Endodermal cell (in vitro differentiated cells): ENCODE measurements at regions not wholly inside any gene's neighbourhood (a gene's known extent, or its start where the extent isn't known, plus 50 kb on each side); places are given as distances from the start of the nearest gene placed in this dataset.

Experiments used
- DNase-seq: peaks from one replicate; pipeline ENCODE4 v3.0.0-alpha.2; 2017
- H3K27ac ChIP-seq: 2 replicates; pipeline ENCODE4 v1.5.1; 2013; ENCODE audit warnings: mild to moderate bottlenecking, low read depth, low read length, moderate library complexity
- H3K27me3 ChIP-seq: 2 replicates; pipeline ENCODE4 v1.6.1; 2013; ENCODE audit warnings: mild to moderate bottlenecking, low read length, moderate library complexity; ENCODE audit not compliant: insufficient read depth, control insufficient read depth, poor library complexity, severe bottlenecking
- H3K36me3 ChIP-seq: 2 replicates; pipeline ENCODE4 v1.7.0; 2013; ENCODE audit warnings: mild to moderate bottlenecking, low read length, moderate library complexity; ENCODE audit not compliant: control insufficient read depth, insufficient read depth
- H3K4me1 ChIP-seq: one replicate; pipeline ENCODE4 v1.7.0; 2013; ENCODE audit warnings: low read length; ENCODE audit not compliant: control insufficient read depth, insufficient read depth
- H3K4me3 ChIP-seq: 2 replicates; pipeline ENCODE4 v1.5.1; 2013; ENCODE audit warnings: mild to moderate bottlenecking, low read length, moderate library complexity
- H3K9ac ChIP-seq: 2 replicates; pipeline ENCODE4 v1.6.1; 2013; ENCODE audit warnings: mild to moderate bottlenecking, low read length, moderate library complexity; ENCODE audit not compliant: poor library complexity, severe bottlenecking; ENCODE audit errors: extremely low read depth
- H3K9me3 ChIP-seq: 2 replicates; pipeline ENCODE4 v1.6.1; 2013; ENCODE audit warnings: mild to moderate bottlenecking, low read length, moderate library complexity; ENCODE audit not compliant: control insufficient read depth
- H3K27ac Mint-ChIP-seq: 2 replicates; pipeline ENCODE4 v1.8.0; 2020; ENCODE audit warnings: mixed read lengths
- H3K27me3 Mint-ChIP-seq: 2 replicates; pipeline ENCODE4 v1.8.0; 2021; ENCODE audit warnings: mild to moderate bottlenecking, mixed read lengths; ENCODE audit not compliant: insufficient read depth
- H3K36me3 Mint-ChIP-seq: 2 replicates; pipeline ENCODE4 v1.8.0; 2020; ENCODE audit warnings: low read depth, mixed read lengths
- H3K4me1 Mint-ChIP-seq: 2 replicates; pipeline ENCODE4 v1.8.0; 2020; ENCODE audit warnings: mixed read lengths
- H3K4me3 Mint-ChIP-seq: 2 replicates; pipeline ENCODE4 v1.8.0; 2020; ENCODE audit warnings: mild to moderate bottlenecking, moderate library complexity, mixed read lengths
- H3K9me3 Mint-ChIP-seq: 2 replicates; pipeline ENCODE4 v1.8.0; 2020; ENCODE audit warnings: mild to moderate bottlenecking, mixed read lengths
- WGBS, 2 experiments: methylation state at CpG; one replicate each; pipeline versions ENCODE4 v1.1.5 to v1.1.7; 2013; ENCODE audit warnings: missing lambda C conversion rate in 2 of 2, mixed read lengths in 1 of 2; ENCODE audit not compliant: insufficient coverage in 1 of 2, insufficient read length in 1 of 2; 5-methylcytosine and 5-hydroxymethylcytosine counted together
- TF ChIP-seq, protein P1 (sequence below): fragments of 200-600 bp; sonication (generic); conservative IDR thresholded peaks from 2 replicates; pipeline ENCODE4 v1.5.0; 2021; ENCODE audit warnings: antibody characterized with exemption, mild to moderate bottlenecking

- H3K4me3 ChIP-seq: no peak overlapping the region
- TF ChIP-seq, protein P1, sequence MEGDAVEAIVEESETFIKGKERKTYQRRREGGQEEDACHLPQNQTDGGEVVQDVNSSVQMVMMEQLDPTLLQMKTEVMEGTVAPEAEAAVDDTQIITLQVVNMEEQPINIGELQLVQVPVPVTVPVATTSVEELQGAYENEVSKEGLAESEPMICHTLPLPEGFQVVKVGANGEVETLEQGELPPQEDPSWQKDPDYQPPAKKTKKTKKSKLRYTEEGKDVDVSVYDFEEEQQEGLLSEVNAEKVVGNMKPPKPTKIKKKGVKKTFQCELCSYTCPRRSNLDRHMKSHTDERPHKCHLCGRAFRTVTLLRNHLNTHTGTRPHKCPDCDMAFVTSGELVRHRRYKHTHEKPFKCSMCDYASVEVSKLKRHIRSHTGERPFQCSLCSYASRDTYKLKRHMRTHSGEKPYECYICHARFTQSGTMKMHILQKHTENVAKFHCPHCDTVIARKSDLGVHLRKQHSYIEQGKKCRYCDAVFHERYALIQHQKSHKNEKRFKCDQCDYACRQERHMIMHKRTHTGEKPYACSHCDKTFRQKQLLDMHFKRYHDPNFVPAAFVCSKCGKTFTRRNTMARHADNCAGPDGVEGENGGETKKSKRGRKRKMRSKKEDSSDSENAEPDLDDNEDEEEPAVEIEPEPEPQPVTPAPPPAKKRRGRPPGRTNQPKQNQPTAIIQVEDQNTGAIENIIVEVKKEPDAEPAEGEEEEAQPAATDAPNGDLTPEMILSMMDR: no peak
- H3K36me3 Mint-ChIP-seq: no peaks in the 10 kb centered on the region
- H3K4me1 Mint-ChIP-seq: no peaks in the 10 kb centered on the region
- DNase-seq: no peak
- H3K4me1 ChIP-seq: no peaks in the 10 kb centered on the region
- H3K9me3 ChIP-seq: no peaks in the 10 kb centered on the region
- no peak overlapping the region for H3K9ac ChIP-seq
- no peaks in the 10 kb centered on the region for H3K27me3 Mint-ChIP-seq
- H3K27ac Mint-ChIP-seq: no peak overlapping the region
- H3K9me3 Mint-ChIP-seq: no peaks in the 10 kb centered on the region
- no peak overlapping the region for H3K27ac ChIP-seq
- H3K36me3 ChIP-seq: no peaks in the 10 kb centered on the region
- H3K27me3 ChIP-seq: no peaks in the 10 kb centered on the region
- no peak overlapping the region for H3K4me3 Mint-ChIP-seq
- 94 to 95% methylated on average over 2 to 4 of the region's 4 CpGs for WGBS, 2 experiments
Observed at GRCh38 chr10:125397608-125398007, 237.2 kb upstream of the CTBP2 start.

DNA sequence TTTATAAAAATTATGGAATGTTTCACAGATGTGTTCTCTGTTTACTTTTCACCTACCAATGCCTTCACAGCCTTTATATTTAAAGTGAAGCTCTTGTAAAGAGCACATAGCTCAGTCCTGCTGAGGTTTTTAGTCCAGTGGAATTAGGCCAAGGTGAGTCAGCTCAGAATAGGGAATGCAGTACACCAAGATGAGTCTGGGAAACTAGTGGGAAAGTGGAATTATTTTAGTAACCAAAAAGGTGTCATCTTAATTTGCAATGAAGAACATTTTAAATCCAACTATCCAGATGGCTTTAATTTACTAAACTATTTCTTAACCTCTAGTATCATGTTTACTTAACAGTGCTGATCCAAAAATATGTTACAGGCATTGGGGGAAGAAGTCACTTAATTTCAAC is 236.3 kb upstream of the CTBP2 start:
- H3K9me3 ChIP-seq: no peaks in the 10 kb centered on the region
- H3K4me3 Mint-ChIP-seq: no peak overlapping the region

GRCh38 chr10:125392609-125393008 is 232.2 kb upstream of the CTBP2 start:
- WGBS, 2 experiments: 84 to 100% methylated on average over 2 to 3 of the region's 3 CpGs
- TF ChIP-seq, protein P1: no peak
- H3K4me3 ChIP-seq: no peak overlapping the region
- H3K27me3 ChIP-seq: no peaks in the 10 kb centered on the region
- no peak for DNase-seq
- no peaks in the 10 kb centered on the region for H3K36me3 ChIP-seq
- Mint-ChIP-seq H3K4me3 (no peak overlapping the region), H3K27ac (no peak overlapping the region), H3K9me3 (peaks cover 22% of the 10 kb centered on the region), H3K4me1 (no peaks in the 10 kb centered on the region), H3K27me3 (no peaks in the 10 kb centered on the region), H3K36me3 (no peaks in the 10 kb centered on the region)
- H3K27ac ChIP-seq: no peak overlapping the region
- H3K9me3 ChIP-seq: no peaks in the 10 kb centered on the region
- H3K4me1 ChIP-seq: no peaks in the 10 kb centered on the region
- no peak overlapping the region for H3K9ac ChIP-seq

More for the DNA sequence above, 236.3 kb upstream of the CTBP2 start:
- TF ChIP-seq, protein P1: no peak
- Histone ChIP-seq H3K27me3 (no peaks in the 10 kb centered on the region), H3K4me1 (no peaks in the 10 kb centered on the region), H3K36me3 (no peaks in the 10 kb centered on the region), H3K9ac (no peak overlapping the region), H3K27ac (no peak overlapping the region), H3K4me3 (no peak overlapping the region)
- Mint-ChIP-seq H3K9me3 (no peaks in the 10 kb centered on the region), H3K4me1 (no peaks in the 10 kb centered on the region), H3K36me3 (no peaks in the 10 kb centered on the region), H3K27ac (no peak overlapping the region), H3K27me3 (no peaks in the 10 kb centered on the region)
- DNase-seq: no peak
